Fibroblast of pulmonary artery (primary cell): ENCODE measurements at regions not wholly inside any gene's neighbourhood (a gene's known extent, or its start where the extent isn't known, plus 50 kb on each side); places are given as distances from the start of the nearest gene placed in this dataset.

Experiments used
- DNase-seq: peaks from one replicate; pipeline ENCODE4 v3.0.0-alpha.2; 2010; ENCODE audit warnings: low read depth
- H3K4me3 ChIP-seq: replicated peaks from 2 replicates; pipeline ENCODE4 v1.5.1; 2011; ENCODE audit warnings: low read depth, mild to moderate bottlenecking, control low read depth, low read length, moderate library complexity
- CTCF ChIP-seq: IDR thresholded peaks from 2 replicates; pipeline ENCODE4 v1.5.1; 2011; ENCODE audit warnings: mild to moderate bottlenecking, control low read depth, low read length, inconsistent platforms; ENCODE audit errors: missing control alignments

- TF ChIP-seq CTCF: no peak
- no peak for DNase-seq
- H3K4me3 ChIP-seq: no peak overlapping the region
Measured at GRCh38 chr16:54590836-54591235, 304.2 kb upstream of the IRX3 start.

GRCh38 chr16:54589326-54589725 is 302.7 kb upstream of the IRX3 start:
- no peak for DNase-seq
- no peak overlapping the region for H3K4me3 ChIP-seq
- no peak for TF ChIP-seq CTCF

- H3K4me3 ChIP-seq: no peak overlapping the region
- DNase-seq: no peak
- TF ChIP-seq CTCF: no peak
Measured at GRCh38 chr16:54588026-54588425, 301.4 kb upstream of the IRX3 start.

GRCh38 chr16:54587176-54587515 is 300.6 kb upstream of the IRX3 start:
- no peak for DNase-seq
- H3K4me3 ChIP-seq: no peak overlapping the region
- TF ChIP-seq CTCF: no peak

- DNase-seq: no peak
- no peak overlapping the region for H3K4me3 ChIP-seq
- TF ChIP-seq CTCF: no peak
Measured at GRCh38 chr16:54586474-54587175, 300.0 kb upstream of the IRX3 start.

- H3K4me3 ChIP-seq: no peak overlapping the region
- no peak for TF ChIP-seq CTCF
- no peak for DNase-seq
Measured at GRCh38 chr16:54585998-54586340, 299.4 kb upstream of the IRX3 start.

GRCh38 chr16:54585094-54585997 is 298.8 kb upstream of the IRX3 start:
- peak; percentile 1 for DNase-seq
- no peak overlapping the region for H3K4me3 ChIP-seq
- no peak for TF ChIP-seq CTCF
